HG02840 (cell line): ENCODE measurements at regions not wholly inside any gene's neighbourhood (a gene's known extent, or its start where the extent isn't known, plus 50 kb on each side); places are given as distances from the start of the nearest gene placed in this dataset.
"Not testable (repeated sequence)": the region's sequence is repeated elsewhere in the genome, so short reads cannot be mapped to it uniquely, and the experiment has no call there.

Experiments used
- ATAC-seq: cut with Tn5 transposase; IDR thresholded peaks from one replicate; pipeline ENCODE4 v1.9.1; 2021; ENCODE audit warnings: mild to moderate bottlenecking, moderate library complexity, moderate number of reproducible peaks; ENCODE audit not compliant: unreplicated experiment, low FRiP score

- ATAC-seq, result no peak
Observed at GRCh38 chr18:55735199-55735855, 147.3 kb upstream of the TCF4 start.

GRCh38 chr18:55732227-55733106 lies 144.5 kb upstream of the TCF4 start:
- ATAC-seq, result no peak

GRCh38 chr18:55731594-55732042 lies 143.6 kb upstream of the TCF4 start:
- ATAC-seq, result no peak

GRCh38 chr18:55721006-55721405 lies 133.0 kb upstream of the TCF4 start:
- not testable (repeated sequence) for ATAC-seq

GRCh38 chr18:55713707-55714106 lies 125.7 kb upstream of the TCF4 start:
- ATAC-seq, result no peak

GRCh38 chr18:55706898-55707297 lies 118.9 kb upstream of the TCF4 start:
- ATAC-seq, result no peak

GRCh38 chr18:55699233-55699765 lies 111.3 kb upstream of the TCF4 start:
- ATAC-seq, result no peak

- no peak for ATAC-seq
Observed at GRCh38 chr18:55696811-55697210, 108.8 kb upstream of the TCF4 start.

- ATAC-seq, result no peak
Observed at GRCh38 chr18:55695091-55695490, 107.1 kb upstream of the TCF4 start.

- no peak for ATAC-seq
Observed at GRCh38 chr18:55694291-55694690, 106.3 kb upstream of the TCF4 start.

GRCh38 chr18:55688030-55688429 lies 100.0 kb upstream of the TCF4 start:
- ATAC-seq, result no peak

GRCh38 chr18:55687106-55687505 lies 99.1 kb upstream of the TCF4 start:
- no peak for ATAC-seq

GRCh38 chr18:55685638-55686037 lies 97.6 kb upstream of the TCF4 start:
- no peak for ATAC-seq

GRCh38 chr18:55672574-55673361 lies 84.8 kb upstream of the TCF4 start:
- no peak for ATAC-seq

GRCh38 chr18:55665506-55665905 lies 77.5 kb upstream of the TCF4 start:
- ATAC-seq, result no peak

GRCh38 chr18:55664758-55665400 lies 76.9 kb upstream of the TCF4 start:
- not testable (repeated sequence) for ATAC-seq

GRCh38 chr18:55663891-55664290 lies 75.9 kb upstream of the TCF4 start:
- ATAC-seq, result no peak

- ATAC-seq, result no peak
Observed at GRCh38 chr18:55658598-55658997, 70.6 kb upstream of the TCF4 start.

- no peak for ATAC-seq
Observed at GRCh38 chr18:55657572-55658331, 69.8 kb upstream of the TCF4 start.

GRCh38 chr18:55654986-55655385 lies 67.0 kb upstream of the TCF4 start:
- no peak for ATAC-seq
